Neural crest cell (in vitro differentiated cells): ENCODE measurements at regions not wholly inside any gene's neighbourhood (a gene's known extent, or its start where the extent isn't known, plus 50 kb on each side); places are given as distances from the start of the nearest gene placed in this dataset.

ENCODE experiments used
- DNase-seq: peaks from one replicate; pipeline ENCODE4 v3.0.0; 2021; ENCODE audit warnings: low read depth, mixed read lengths, low spot score
- H3K27ac Mint-ChIP-seq: one replicate; pipeline ENCODE4 v1.8.0; 2021; ENCODE audit warnings: mild to moderate bottlenecking, mixed read lengths; ENCODE audit not compliant: unreplicated experiment
- H3K27me3 Mint-ChIP-seq: 2 replicates; pipeline ENCODE4 v1.8.0; 2021; ENCODE audit warnings: low read depth, mild to moderate bottlenecking, mixed read lengths
- H3K36me3 Mint-ChIP-seq: 2 replicates; pipeline ENCODE4 v1.8.0; 2021; ENCODE audit warnings: low read depth, mild to moderate bottlenecking, mixed read lengths
- H3K4me1 Mint-ChIP-seq: 2 replicates; pipeline ENCODE4 v1.8.0; 2021; ENCODE audit warnings: mixed read lengths
- H3K4me3 Mint-ChIP-seq: one replicate; pipeline ENCODE4 v1.8.0; 2021; ENCODE audit warnings: mild to moderate bottlenecking, mixed read lengths
- H3K9me3 Mint-ChIP-seq: 2 replicates; pipeline ENCODE4 v1.8.0; 2021; ENCODE audit warnings: mixed read lengths
- CTCF ChIP-seq: fragments of 200-600 bp; sonication (generic); conservative IDR thresholded peaks from 2 replicates; pipeline ENCODE4 v1.5.0; 2021; ENCODE audit warnings: antibody characterized with exemption, mild to moderate bottlenecking

- H3K27ac Mint-ChIP-seq = no peak overlapping the region
- H3K27me3 Mint-ChIP-seq = peaks cover 19% of the 10 kb centered on the region
- no peak for DNase-seq
- H3K4me3 Mint-ChIP-seq = no peak overlapping the region
- H3K9me3 Mint-ChIP-seq = peaks cover 12% of the 10 kb centered on the region
- H3K36me3 Mint-ChIP-seq = no peaks in the 10 kb centered on the region
- H3K4me1 Mint-ChIP-seq = peaks cover 14% of the 10 kb centered on the region
- no peak for TF ChIP-seq CTCF
Measured at GRCh38 chr9:1458503-1458902, 408.3 kb downstream of the DMRT2 start.

GRCh38 chr9:1460143-1460769 is 410.1 kb downstream of the DMRT2 start:
- no peak overlapping the region for H3K27ac Mint-ChIP-seq
- H3K9me3 Mint-ChIP-seq = peaks cover 12% of the 10 kb centered on the region
- no peak overlapping the region for H3K4me3 Mint-ChIP-seq
- no peak for DNase-seq
- H3K27me3 Mint-ChIP-seq = peaks cover 15% of the 10 kb centered on the region
- H3K4me1 Mint-ChIP-seq = peaks cover 7% of the 10 kb centered on the region
- no peaks in the 10 kb centered on the region for H3K36me3 Mint-ChIP-seq
- peak; percentile 58 for TF ChIP-seq CTCF

- no peak overlapping the region for H3K27ac Mint-ChIP-seq
- DNase-seq = no peak
- H3K4me1 Mint-ChIP-seq = peaks cover 7% of the 10 kb centered on the region
Measured at GRCh38 chr9:1461812-1462211, 411.7 kb downstream of the DMRT2 start.

GRCh38 chr9:1462626-1463308 is 412.6 kb downstream of the DMRT2 start:
- H3K27me3 Mint-ChIP-seq = peaks cover 8% of the 10 kb centered on the region
- H3K4me3 Mint-ChIP-seq = no peak overlapping the region
- peaks cover 5% of the 10 kb centered on the region for H3K9me3 Mint-ChIP-seq
- H3K4me1 Mint-ChIP-seq = peaks cover 7% of the 10 kb centered on the region
- no peak for DNase-seq
- TF ChIP-seq CTCF = no peak
- no peak overlapping the region for H3K27ac Mint-ChIP-seq
- no peaks in the 10 kb centered on the region for H3K36me3 Mint-ChIP-seq

More at GRCh38 chr9:1461812-1462211, 411.7 kb downstream of the DMRT2 start:
- Mint-ChIP-seq H3K27me3 (peaks cover 12% of the 10 kb centered on the region), H3K9me3 (peaks cover 8% of the 10 kb centered on the region), H3K4me3 (no peak overlapping the region), H3K36me3 (no peaks in the 10 kb centered on the region)
- no peak for TF ChIP-seq CTCF

GRCh38 chr9:1469996-1470395 is 419.8 kb downstream of the DMRT2 start:
- Mint-ChIP-seq H3K36me3 (no peaks in the 10 kb centered on the region), H3K9me3 (peaks cover 5% of the 10 kb centered on the region), H3K4me3 (no peak overlapping the region), H3K27me3 (peaks cover 2% of the 10 kb centered on the region), H3K27ac (no peak overlapping the region), H3K4me1 (no peaks in the 10 kb centered on the region)
- DNase-seq = no peak
- no peak for TF ChIP-seq CTCF
